Posterior cingulate gyrus (tissue), 11 donors: ENCODE measurements at regions not wholly inside any gene's neighbourhood (a gene's known extent, or its start where the extent isn't known, plus 50 kb on each side); places are given as distances from the start of the nearest gene placed in this dataset.

Experiments used
- DNase-seq, 10 donors: peaks; one replicate each; pipeline versions ENCODE4 v3.0.0 to v3.0.0-alpha.2; 2020 to 2021; ENCODE audit warnings: mixed read lengths in 3 of 10
- intact Hi-C: fragments of 100-400 bp; cut with DNase I; formaldehyde crosslinking; loops from one replicate; pipeline ENCODE4 v1.15.1; 2023

DNA sequence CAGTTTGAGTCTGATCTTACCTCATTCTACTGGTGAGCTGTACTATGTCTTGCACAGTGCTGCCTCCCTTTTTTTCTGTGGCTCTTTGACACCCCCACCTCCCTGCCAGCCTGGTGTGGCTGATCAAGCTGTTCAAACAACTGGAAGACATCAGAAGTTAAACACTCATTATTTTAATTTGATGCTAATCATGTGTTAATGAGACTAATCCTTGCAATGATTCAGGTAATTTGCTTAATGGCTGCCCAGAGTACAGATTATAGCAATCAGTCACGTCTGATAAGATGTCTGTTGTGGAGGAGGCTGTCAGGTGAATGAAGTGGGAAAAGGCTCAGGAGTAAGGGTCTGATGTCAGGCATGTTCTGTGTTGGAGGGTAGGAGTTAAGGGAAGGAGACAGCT is 87.4 kb upstream of the GK2 start:
- DNase-seq: no peak
- intact Hi-C loops: no loop called here

DNA sequence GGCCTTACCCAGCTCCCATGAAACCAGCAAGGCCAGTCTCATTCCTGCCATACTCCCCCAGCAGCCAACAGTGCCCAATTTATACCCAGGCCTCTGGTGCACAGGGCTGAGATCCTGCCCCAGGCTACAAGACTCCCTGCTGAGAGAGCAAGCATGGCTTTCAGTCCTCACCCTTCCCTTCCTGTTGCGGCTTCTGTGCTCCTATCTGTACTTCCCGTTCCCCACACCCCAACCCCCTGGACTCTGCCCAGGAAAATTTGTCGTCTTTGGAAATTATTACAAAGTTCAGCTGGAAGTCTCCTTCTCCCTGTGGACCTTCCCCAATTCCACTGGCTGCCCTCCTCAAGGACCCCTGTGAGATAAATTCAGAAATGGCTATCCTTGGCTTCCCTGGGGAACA is 84.1 kb upstream of the GK2 start:
- no peak for DNase-seq
- intact Hi-C loops: no loop called here

DNA sequence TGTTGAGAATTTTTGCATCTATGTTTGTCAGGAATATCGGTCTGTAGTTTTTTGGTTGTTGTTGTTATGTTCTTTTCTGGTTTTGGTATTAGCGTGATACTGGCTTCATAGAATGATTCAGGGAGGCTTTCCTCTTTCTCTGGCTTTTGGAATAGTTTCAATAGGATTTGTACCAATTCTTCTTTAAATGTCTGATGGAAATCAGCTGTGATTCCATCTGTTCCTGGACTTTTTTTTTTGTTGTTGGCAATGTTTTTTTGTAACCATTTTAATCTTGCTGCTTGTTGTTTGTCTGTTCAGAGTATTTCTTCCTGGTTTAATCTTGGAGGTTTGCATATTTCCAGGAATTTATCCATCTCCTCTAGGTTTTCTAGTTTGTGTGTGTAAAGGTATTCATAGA is 81.5 kb upstream of the GK2 start:
- DNase-seq: no peak
- intact Hi-C loops: no loop called here

DNA sequence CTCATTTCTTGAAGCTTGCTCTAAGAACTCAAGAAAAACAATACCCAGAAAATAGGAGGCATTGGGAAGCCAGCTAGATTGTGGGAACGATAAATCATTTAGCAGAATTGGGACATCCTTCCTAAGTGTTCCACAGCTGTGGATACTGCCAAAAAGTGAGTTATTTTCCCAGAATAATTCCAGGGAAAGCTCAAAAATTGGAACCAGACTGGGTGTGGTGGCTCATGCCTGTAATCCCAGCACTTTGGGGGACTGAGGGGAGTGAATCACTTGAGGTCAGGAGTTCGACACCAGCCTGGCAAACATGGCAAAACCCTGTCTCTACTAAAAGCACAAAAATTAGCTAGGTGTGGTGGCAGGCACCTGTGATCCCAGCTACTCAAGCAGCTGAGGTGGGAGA is 68.2 kb upstream of the GK2 start:
- intact Hi-C loops: no loop called here
- no peak for DNase-seq

DNA sequence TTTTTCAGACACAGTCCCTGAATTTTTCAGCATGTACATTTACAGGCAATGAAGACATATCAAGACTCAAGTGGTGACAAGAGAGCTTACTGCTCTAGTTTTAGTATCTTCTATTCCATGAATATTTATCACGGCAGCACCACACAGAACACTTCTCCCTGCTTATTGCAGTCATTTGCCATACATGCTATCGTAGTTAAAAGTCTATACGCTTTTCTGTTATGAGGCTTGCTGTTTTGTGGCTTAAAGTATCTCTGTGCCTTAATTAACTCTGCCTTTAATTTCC is 65.4 kb upstream of the GK2 start:
- intact Hi-C loops: no loop called here
- DNase-seq: no peak

DNA sequence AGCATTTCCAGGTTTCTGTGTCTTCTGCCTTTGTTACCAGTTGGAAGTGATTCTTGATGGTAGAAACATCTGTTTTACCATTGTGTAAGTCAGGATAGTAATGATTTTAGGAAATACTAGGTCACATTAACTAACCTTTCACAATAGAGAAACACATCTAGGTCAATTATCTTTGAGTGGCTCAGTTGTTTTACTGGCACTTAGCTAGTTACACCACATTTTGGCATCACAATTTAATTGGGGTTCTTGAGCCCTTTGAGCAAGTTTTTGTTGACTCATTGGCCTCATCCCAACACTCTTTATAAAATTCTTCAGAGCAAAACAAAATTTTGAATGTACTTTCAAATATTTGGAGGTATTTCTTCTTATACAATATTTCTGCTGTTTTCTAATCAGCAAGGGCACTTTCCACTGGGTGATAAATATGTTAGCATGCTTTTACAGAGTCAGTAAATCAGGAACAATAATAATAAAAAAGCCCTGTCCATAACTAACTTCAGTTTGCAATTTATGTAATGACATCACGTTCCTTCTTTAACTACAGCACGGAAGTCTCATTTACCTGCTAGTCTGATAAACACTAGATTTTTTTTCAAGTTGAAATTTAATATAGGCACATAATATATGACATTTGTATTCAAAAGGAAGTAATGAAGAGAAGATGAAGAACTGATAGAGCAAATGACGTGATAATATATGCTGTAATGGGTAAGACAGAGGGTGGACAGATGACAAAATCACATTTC is 64.8 kb upstream of the GK2 start:
- no peak for DNase-seq

DNA sequence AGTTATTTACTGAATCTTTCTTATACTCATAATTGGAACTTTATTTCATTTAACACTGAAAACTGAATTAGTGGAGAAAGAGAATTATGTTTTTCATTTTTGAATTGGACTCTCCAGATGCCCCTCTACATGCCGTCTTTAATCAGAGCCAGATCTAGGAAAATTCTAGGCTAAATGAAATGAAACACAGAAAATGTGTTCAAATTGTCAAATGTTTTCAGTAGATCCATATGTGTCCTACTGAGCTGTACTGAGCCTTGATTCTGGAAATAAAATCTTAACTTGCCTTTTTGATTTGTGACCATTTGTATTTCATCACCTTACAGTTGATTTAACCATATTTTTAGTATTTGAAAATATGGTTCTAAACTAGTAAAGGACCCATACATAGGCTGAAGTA is 64.0 kb upstream of the GK2 start:
- DNase-seq: no peak
- intact Hi-C loops: no loop called here

More for the DNA sequence above, 64.8 kb upstream of the GK2 start:
- intact Hi-C loops: no loop called here

DNA sequence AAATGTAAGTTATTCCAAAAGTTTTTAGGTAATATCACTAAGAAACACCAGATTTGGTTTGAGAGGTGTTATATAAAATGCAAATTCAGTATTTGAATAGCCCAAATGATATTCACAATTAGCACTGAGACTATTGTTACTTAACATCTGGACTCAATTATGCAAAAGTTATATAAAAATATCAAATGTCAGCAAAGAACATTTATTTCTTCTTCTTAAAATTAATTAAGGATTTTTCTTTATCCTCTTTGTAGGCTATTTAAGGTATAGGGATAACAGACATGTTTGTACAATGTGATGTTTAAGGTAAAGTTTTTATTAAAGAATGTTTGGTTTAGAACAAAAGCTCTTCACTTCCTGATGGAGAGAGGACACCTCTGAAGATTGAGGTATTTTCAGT is 63.3 kb upstream of the GK2 start:
- no peak for DNase-seq
- intact Hi-C loops: no loop called here

DNA sequence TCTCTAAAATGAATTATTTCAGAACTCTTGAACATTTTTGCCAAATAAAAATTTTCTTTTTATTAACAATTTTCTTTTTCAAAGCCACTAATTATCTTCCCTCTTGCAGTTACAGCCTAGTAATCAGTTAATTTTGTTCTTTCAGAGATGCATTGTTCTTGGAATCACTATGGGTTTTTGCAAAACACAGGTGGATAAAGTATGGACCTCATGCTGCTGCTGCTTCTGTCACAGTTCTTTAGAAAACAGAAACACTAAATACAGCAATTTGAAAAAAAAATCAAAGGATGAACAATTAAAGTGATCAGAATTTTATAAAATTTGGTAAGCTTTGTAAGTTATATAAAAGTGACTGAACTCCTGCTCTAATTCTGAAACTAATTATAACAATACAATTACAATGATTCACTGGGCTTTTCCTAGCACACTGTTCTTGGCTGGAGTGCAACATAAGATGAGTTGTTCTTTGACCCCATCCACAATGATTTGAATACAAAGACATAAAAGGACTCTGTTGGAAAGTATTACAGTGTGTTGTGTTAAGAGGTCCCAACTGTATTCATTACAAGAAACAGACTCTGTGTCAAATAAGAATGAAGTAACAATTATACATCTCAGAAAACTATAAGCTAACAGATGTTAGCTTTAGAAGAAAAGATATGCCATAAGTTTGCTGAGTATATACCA is 59.4 kb upstream of the GK2 start:
- DNase-seq: no peak
- intact Hi-C loops: no loop called here

DNA sequence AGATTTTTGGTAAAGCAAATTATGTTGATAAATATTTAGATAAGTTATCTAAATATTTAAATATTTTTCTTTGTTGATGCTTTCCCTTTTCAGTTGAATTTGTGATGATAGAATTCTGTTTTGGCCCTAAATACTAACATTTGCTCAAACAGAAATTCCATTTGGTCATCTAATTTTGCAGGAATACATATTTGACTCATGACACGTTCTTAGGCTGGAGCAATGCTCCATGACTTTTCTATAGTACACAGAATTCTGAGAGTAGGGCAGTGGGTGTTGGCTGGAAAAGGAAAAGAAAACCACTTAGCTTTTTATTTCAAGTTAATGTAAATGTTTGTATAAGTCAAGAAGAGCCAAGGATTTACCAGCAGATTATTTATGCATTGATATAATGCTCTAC is 58.6 kb upstream of the GK2 start:
- intact Hi-C loops: no loop called here
- no peak for DNase-seq
